ENCODE measurements at regions not wholly inside any gene's neighbourhood (a gene's known extent, or its start where the extent isn't known, plus 50 kb on each side); places are given as distances from the start of the nearest gene placed in this dataset.

DNA sequence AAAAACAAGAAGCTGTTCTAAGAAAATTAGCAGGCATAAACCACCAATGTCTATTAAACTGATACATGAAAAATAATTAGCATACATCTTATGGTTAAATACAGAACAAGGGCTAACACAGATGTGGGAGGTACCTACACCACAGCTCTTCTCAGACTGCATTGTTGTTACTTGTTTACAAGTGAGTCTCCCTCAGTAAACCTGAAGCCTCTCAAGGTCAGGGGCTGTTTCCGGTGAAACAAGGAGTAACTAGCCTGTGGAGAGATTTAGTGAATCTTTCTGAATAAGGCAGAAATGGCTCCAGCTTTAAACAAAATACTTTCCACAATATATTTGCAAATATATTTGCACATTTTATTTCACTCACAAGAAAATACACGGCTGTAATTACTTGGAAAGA is 244.0 kb downstream of the FIGN start:
- ChIA-PET POLR2A (interaction anchor here (0.6 kb wide), 1 partner anchor 48 kb away, joined by 3 read pairs; no protein-coding TSS in a partner anchor), CTCF (interaction anchor here (0.6 to 1.0 kb wide), 2 partner anchors 110 to 295 kb away, joined by 3 to 5 read pairs; no protein-coding TSS in a partner anchor)
- Mint-ChIP-seq H3K27ac (ENCODE audit: low read depth, unreplicated experiment) (no peak overlapping the region), H3K4me1 (ENCODE audit: insufficient read depth, unreplicated experiment) (no peaks in the 10 kb centered on the region), H3K4me3 (ENCODE audit: unreplicated experiment) (no peak overlapping the region), H3K9me3 (ENCODE audit: unreplicated experiment) (no peaks in the 10 kb centered on the region), H3K27me3 (ENCODE audit: insufficient read depth, unreplicated experiment) (no peaks in the 10 kb centered on the region), H3K36me3 (ENCODE audit: insufficient read depth, unreplicated experiment) (no peaks in the 10 kb centered on the region)
- intact Hi-C loops (cut with micrococcal nuclease), result no loop called here
- TF ChIP-seq, protein P1, sequence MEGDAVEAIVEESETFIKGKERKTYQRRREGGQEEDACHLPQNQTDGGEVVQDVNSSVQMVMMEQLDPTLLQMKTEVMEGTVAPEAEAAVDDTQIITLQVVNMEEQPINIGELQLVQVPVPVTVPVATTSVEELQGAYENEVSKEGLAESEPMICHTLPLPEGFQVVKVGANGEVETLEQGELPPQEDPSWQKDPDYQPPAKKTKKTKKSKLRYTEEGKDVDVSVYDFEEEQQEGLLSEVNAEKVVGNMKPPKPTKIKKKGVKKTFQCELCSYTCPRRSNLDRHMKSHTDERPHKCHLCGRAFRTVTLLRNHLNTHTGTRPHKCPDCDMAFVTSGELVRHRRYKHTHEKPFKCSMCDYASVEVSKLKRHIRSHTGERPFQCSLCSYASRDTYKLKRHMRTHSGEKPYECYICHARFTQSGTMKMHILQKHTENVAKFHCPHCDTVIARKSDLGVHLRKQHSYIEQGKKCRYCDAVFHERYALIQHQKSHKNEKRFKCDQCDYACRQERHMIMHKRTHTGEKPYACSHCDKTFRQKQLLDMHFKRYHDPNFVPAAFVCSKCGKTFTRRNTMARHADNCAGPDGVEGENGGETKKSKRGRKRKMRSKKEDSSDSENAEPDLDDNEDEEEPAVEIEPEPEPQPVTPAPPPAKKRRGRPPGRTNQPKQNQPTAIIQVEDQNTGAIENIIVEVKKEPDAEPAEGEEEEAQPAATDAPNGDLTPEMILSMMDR (IDR thresholded peaks at IDR 0.05; ENCODE audit: unreplicated experiment), result no peak
- no TSS peak for BruUV-seq (replicated peaks)
- DNase-seq (ENCODE audit: unreplicated experiment), result no peak

GRCh38 chr2:163490281-163490680 is 245.5 kb downstream of the FIGN start:
- no peaks in the 10 kb centered on the region for H3K27me3 Mint-ChIP-seq (ENCODE audit: insufficient read depth, unreplicated experiment)
- H3K4me3 Mint-ChIP-seq (ENCODE audit: unreplicated experiment), result no peak overlapping the region
- H3K27ac Mint-ChIP-seq (ENCODE audit: low read depth, unreplicated experiment), result no peak overlapping the region
- no TSS peak for BruUV-seq (replicated peaks)
- H3K36me3 Mint-ChIP-seq (ENCODE audit: insufficient read depth, unreplicated experiment), result no peaks in the 10 kb centered on the region
- H3K4me1 Mint-ChIP-seq (ENCODE audit: insufficient read depth, unreplicated experiment), result no peaks in the 10 kb centered on the region
- H3K9me3 Mint-ChIP-seq (ENCODE audit: unreplicated experiment), result no peaks in the 10 kb centered on the region
- intact Hi-C loops (cut with micrococcal nuclease), result no loop called here
- ChIA-PET CTCF (no interaction called here), POLR2A (no interaction called here)
- TF ChIP-seq, protein P1 (IDR thresholded peaks at IDR 0.05; ENCODE audit: unreplicated experiment), result no peak
- DNase-seq (ENCODE audit: unreplicated experiment), result no peak

DNA sequence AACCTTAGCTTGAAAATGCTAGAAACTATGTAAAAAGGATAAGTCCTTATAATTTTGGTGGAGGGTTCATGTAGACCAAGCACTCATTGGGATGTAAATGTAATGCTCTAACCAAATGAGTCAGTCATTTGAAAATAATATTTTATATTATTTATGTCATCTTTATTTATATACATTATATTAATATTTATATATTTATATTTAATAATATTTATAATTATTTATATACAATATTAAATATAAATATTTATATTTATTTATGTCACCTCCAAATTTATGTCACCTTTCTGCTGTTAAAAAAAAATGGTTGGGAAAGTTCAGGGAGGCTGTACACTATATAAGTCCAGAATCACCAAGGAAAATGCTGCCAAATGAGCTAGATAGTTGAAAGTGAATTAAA is 254.3 kb downstream of the FIGN start:
- H3K9me3 Mint-ChIP-seq (ENCODE audit: unreplicated experiment), result no peaks in the 10 kb centered on the region
- ChIA-PET POLR2A (interaction anchor here (1.1 kb wide), 1 partner anchor 183 kb away, joined by 3 read pairs; no protein-coding TSS in a partner anchor), CTCF (interaction anchor here (1.5 kb wide), 1 partner anchor 9 kb away, joined by 8 read pairs; no protein-coding TSS in a partner anchor)
- H3K4me1 Mint-ChIP-seq (ENCODE audit: insufficient read depth, unreplicated experiment), result no peaks in the 10 kb centered on the region
- BruUV-seq (replicated peaks), result no TSS peak
- no peaks in the 10 kb centered on the region for H3K36me3 Mint-ChIP-seq (ENCODE audit: insufficient read depth, unreplicated experiment)
- DNase-seq (ENCODE audit: unreplicated experiment), result no peak
- H3K27me3 Mint-ChIP-seq (ENCODE audit: insufficient read depth, unreplicated experiment), result no peaks in the 10 kb centered on the region
- no peak overlapping the region for H3K27ac Mint-ChIP-seq (ENCODE audit: low read depth, unreplicated experiment)
- intact Hi-C loops (cut with micrococcal nuclease), result no loop called here
- H3K4me3 Mint-ChIP-seq (ENCODE audit: unreplicated experiment), result no peak overlapping the region
- TF ChIP-seq, protein P1 (IDR thresholded peaks at IDR 0.05; ENCODE audit: unreplicated experiment), result no peak

GRCh38 chr2:163479599-163479998 is 256.2 kb downstream of the FIGN start:
- Mint-ChIP-seq H3K36me3 (ENCODE audit: insufficient read depth, unreplicated experiment) (no peaks in the 10 kb centered on the region), H3K27me3 (ENCODE audit: insufficient read depth, unreplicated experiment) (no peaks in the 10 kb centered on the region), H3K9me3 (ENCODE audit: unreplicated experiment) (no peaks in the 10 kb centered on the region), H3K27ac (ENCODE audit: low read depth, unreplicated experiment) (no peak overlapping the region), H3K4me3 (ENCODE audit: unreplicated experiment) (no peak overlapping the region), H3K4me1 (ENCODE audit: insufficient read depth, unreplicated experiment) (no peaks in the 10 kb centered on the region)
- POLR2A ChIA-PET, result interaction anchor here (0.7 kb wide), 1 partner anchor 53 kb away, joined by 4 read pairs; no protein-coding TSS in a partner anchor
- TF ChIP-seq, protein P1 (IDR thresholded peaks at IDR 0.05; ENCODE audit: unreplicated experiment), result no peak
- CTCF ChIA-PET, result no interaction called here
- no peak for DNase-seq (ENCODE audit: unreplicated experiment)
- intact Hi-C loops (cut with micrococcal nuclease), result no loop called here
- no TSS peak for BruUV-seq (replicated peaks)
